Stimulated activated CD8-positive, alpha-beta memory T cell treated with anti-CD3 and anti-CD28 coated beads, Interleukin-15, amount 100 ng/mL, for 48 hours (primary cell): ENCODE measurements at regions not wholly inside any gene's neighbourhood (a gene's known extent, or its start where the extent isn't known, plus 50 kb on each side); places are given as distances from the start of the nearest gene placed in this dataset.

Source experiments
- DNase-seq, 2 donors: peaks; one replicate each; pipeline ENCODE4 v3.0.0-alpha.2; 2020; ENCODE audit warnings: low read depth in 2 of 2

- DNase-seq, result no peak
Measured at GRCh38 chr14:97575677-97576076, 778.5 kb downstream of the VRK1 start.

- no peak for DNase-seq
Measured at GRCh38 chr14:97578982-97579548, 781.9 kb downstream of the VRK1 start.

DNA sequence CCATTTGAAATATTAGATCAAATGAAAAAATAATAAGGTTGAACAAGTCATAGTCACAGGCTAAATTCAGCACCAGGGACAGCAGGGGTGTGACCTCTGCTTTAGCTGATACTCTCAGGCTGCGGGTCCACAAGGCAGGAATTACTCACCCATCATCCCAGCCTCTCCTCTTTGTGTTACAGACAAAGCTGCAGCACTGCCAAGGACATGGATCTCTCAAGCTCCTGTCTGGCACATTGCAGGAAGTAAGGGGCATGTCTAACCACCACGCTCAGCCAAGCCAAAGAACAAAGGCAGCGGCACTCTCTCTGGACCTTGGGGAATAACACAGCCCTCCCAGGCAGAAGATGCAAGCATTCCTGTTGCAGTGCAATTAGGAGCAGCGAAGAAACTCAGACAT is 783.8 kb downstream of the VRK1 start:
- no peak for DNase-seq

- DNase-seq, result no peak
Measured at GRCh38 chr14:97582022-97582421, 784.8 kb downstream of the VRK1 start.

- no peak for DNase-seq
Measured at GRCh38 chr14:97584528-97584927, 787.3 kb downstream of the VRK1 start.

DNA sequence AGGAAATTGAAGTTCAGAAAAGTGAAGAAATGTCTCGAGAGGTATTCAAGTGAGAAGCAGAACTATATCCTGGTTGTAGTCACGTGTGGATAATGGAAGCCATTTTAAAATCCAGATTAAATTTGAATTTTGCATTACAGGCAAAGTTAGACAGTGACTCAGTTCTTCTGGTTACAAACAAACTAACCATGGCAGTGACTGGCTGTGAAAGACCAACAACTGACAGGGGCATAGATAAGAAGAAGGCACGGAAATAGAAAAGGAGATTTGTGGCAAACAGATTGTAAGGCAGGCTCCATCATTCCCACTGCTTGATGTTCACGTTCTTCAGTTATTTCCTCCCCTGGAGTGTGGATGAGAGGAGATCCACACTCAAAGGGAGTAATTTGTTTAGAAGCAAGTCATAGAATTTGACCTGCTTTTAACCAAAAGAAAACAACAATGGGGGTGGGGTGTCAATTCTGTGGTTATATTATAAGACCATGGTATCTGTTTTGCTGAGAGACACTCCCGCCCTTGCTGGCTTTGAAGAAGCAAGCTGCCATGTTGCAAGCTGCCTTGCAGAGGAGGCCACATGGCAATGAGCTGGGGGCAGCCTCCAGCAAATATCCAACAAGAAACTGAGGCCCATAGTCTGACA is 795.3 kb downstream of the VRK1 start:
- no peak for DNase-seq

- no peak for DNase-seq
Measured at GRCh38 chr14:97594306-97594705, 797.1 kb downstream of the VRK1 start.

- peak in 1 of 2 donors; percentile 20 for DNase-seq
Measured at GRCh38 chr14:97602438-97603117, 805.4 kb downstream of the VRK1 start.

DNA sequence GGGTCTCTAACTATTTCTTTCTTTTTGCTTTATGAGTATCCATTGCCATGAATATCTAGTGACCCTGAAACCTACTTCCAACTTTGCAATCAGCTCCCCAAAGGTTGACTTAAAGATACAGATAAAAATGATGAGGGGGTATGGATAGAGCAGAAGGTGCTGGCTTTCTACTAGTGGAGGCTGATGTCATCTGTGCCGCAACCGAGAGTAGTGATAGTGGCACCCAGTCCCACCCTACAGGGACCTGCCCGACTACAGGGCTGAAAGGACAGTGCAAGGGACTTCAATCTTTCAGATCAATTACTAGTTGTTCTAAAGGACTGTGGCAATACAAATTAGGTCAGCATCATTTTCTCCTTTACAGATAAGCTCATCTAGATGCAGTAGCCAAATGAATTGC is 806.0 kb downstream of the VRK1 start:
- DNase-seq, result peak in 1 of 2 donors; percentile 22

DNA sequence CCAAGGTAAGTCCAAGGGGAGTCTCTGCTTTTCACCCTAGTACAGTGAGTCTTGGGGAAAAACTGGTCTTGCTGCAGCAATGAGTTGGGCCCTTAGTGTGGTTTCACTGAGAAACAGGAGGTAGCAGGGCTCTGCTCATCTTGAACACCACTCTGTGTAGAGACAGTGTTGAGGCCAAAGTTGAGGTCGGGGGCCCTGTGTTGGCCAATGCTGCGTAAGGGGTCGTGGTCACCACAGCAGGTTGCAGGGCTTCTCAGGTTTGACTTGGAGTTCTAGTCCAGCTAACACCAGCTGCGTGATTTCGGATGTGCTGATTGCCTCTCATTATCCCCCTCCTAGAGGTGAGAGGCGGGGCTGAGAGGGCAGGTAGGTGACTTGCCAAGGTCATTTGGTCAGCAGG is 807.5 kb downstream of the VRK1 start:
- no peak for DNase-seq

- no peak for DNase-seq
Measured at GRCh38 chr14:97618401-97618800, 821.2 kb downstream of the VRK1 start.

GRCh38 chr14:97618917-97619690 is 821.9 kb downstream of the VRK1 start:
- DNase-seq, result no peak

- no peak for DNase-seq
Measured at GRCh38 chr14:97620066-97620465, 822.9 kb downstream of the VRK1 start.

DNA sequence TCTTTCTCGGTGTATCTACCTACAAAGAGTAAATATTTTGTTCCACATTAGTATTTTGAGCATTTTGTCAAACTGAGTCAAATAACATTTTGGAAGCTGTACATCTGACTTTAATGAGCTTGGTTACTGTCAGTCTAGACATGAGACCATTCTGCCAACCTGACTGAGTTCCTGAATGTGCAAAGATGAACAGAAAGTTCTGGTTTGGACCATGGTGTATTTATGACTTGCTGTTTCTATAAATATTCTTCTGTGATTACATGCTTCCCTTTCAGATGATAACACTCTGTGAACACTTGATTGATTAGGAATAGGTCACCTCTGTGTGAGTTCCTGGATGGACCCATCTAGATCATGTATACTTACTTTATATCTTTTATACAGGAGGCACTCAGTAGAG is 827.8 kb downstream of the VRK1 start:
- DNase-seq, result no peak

- no peak for DNase-seq
Measured at GRCh38 chr14:97625477-97625876, 828.3 kb downstream of the VRK1 start.

GRCh38 chr14:97626088-97626487 is 828.9 kb downstream of the VRK1 start:
- DNase-seq, result no peak

GRCh38 chr14:97630249-97630648 is 833.1 kb downstream of the VRK1 start:
- DNase-seq, result no peak

DNA sequence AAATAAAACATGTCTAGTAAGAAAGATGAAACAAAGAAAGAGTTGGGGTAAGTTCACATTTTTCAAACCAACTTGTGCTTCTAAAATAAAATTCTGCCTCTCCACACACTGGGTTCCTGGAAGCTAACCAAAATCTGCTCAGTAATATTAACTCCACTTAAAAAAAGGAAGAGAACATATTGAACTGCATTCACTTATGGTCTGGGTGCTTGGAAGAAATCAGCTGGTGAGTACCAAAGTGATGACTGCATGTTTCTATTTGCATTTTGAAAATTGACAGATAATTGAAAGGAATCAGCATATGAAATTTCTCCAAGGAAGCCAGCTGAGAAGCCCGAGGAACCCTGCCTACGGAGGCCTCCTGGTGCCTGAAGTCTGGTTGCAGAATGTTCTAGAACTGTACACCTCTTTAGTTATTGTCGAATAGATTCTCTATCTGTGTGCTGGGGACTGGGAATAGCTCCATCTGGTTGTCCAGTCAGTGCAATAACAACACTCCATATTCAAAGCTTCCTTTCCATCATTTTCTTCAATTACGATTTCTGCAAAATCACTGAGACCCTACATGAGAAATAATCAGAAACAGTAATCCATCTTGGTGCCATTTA is 836.1 kb downstream of the VRK1 start:
- DNase-seq, result no peak

DNA sequence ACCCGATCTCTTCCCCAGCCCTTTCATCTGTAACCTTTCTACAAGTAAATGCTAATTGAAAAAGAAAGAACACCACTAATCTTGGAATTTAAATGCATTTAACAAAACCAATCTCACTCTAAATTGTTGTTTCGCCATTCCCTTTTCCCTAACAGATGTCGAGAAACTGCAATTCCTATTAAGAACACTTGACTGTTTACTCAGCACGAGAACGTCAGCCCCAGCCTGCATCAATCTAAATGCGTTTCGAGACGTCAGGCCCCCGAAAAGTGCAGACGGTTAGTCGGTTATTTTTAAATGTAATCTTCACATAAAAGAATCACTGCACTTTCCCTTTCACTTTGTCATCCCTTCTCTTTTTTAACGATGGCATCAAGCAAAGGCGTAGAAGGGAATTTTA is 837.6 kb downstream of the VRK1 start:
- peak in 1 of 2 donors; percentile 0 for DNase-seq

GRCh38 chr14:97638864-97639263 is 841.7 kb downstream of the VRK1 start:
- no peak for DNase-seq

GRCh38 chr14:97640031-97640430 is 842.8 kb downstream of the VRK1 start:
- no peak for DNase-seq

GRCh38 chr14:97641827-97642226 is 844.6 kb downstream of the VRK1 start:
- peak in 1 of 2 donors; percentile 1 for DNase-seq
